NCI-H2171 (cell line): ENCODE measurements at regions not wholly inside any gene's neighbourhood (a gene's known extent, or its start where the extent isn't known, plus 50 kb on each side); places are given as distances from the start of the nearest gene placed in this dataset.

Experiments used
- DNase-seq: peaks from one replicate; lab custom pipeline; 2025; lab: John Stamatoyannopoulos, UW

DNA sequence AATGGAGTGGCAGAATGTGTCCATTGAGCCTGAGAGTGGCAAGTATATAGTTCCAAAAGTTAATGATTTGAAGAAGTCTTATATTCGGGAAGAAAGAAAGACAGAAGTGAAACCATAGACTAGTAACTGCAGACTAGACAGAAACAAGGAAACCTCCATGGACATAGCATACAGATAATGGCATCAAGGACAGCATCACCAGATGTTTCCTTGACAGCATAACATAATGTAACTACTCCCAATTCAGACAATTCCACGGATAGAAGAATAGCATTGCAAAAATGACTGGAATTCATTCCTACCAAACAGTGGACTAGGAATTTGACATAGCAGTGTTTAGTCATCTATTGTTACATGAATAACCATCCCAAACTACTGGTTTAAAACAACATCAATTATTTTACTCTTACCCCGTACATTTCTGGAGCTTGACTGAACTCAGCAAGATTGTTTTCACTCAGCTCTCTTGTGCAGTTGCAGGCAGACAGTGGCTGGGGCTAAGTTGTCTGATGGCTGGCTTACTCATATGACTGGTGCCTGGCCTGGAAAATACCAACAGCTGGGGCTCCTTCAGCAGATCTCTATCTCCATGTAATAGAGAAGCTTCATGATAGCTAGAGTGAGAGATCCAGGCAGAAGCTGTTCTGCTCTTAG is 109.7 kb upstream of the GADL1 start:
- no peak for DNase-seq

DNA sequence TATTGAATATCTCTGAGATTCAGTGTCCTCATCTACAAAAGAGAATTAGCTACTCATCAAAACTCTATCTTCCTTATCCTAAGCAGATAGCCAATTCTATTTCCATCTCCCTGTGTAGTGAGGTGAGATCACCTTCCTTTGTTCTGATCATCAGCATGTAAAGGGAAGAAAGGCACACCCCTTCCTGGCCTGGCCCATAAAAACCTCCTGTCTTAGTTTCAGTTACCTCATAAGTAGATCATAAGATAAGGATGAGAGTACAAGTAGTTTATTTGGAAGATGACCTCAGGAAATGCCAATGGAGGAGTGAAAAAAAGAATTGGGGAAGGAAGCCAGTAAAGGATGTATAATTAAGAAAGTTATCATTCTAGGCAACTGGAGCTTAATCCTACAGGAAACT is 114.5 kb upstream of the GADL1 start:
- DNase-seq: no peak

DNA sequence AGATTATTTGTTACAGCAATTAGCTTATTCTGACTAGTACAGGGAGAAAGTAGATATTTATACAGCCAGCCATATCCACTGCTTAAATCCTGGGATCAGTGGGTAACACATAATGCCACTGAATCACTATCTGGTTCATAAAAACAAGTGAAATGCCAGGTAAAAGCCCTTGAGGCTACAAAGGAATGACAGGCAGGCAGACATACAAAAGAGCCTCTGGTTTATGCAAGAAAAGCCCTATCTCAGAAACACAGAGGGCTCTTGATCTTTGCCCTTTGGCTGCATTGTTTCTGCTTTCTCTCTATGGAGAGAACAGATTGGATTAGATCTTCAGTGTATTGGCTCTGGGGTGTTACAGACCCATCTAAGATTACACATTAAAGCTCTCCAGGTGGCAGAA is 115.4 kb upstream of the GADL1 start:
- DNase-seq: no peak

DNA sequence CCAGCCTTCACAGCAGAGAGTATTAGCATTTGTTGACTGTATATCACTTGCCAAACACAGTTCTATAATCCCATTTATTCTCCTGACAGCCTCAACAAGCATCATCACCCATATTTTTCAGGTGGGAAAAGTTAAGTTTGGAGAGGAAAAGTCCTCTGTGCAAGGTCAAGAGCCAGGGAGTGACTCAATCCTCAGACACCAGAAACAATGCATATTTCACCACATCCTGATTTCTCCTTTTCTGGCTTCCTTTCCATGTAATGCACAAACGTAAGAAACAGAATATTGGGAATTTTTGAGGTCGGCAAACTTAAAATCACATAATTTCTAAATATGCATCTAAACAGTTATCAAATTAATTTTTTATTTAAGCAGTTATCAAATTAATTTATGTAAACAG is 116.0 kb upstream of the GADL1 start:
- no peak for DNase-seq

DNA sequence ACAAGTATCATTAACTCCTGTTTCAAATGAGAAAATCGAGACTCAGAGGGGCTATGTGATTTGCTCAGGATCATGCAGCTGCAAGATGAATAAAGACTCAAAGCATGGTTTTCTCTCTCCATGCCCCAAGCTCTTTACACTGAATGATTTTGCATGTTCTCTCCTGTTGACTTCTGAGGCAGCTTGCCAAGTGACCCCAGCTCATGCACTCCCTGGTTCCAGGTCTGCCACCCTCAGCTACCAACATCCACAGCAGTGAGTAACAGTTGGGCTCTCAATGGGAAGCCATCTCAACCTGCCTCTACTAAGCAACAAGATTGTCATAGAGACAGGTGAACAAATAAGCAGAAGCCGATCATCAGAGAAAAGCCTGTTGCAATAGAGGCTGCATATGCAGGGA is 116.9 kb upstream of the GADL1 start:
- DNase-seq: no peak

DNA sequence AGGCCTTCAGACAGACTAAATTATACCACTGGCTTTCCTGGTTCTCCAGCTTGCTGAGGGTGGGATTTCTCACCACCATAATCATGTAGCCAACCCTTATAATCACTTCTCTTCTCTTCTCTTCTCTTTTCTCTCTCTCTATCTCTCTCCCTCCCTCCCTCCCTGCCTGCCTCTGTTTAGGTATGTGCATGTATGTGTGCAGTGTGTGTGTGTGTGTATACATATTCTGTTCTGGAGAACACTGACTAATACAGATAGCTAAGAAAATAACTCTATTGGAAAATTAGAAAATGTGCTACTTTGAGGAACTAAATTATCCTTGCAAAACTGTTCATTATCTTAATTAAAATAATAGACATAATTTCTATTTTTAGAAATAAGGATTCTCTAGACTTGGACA is 118.6 kb upstream of the GADL1 start:
- DNase-seq: no peak

DNA sequence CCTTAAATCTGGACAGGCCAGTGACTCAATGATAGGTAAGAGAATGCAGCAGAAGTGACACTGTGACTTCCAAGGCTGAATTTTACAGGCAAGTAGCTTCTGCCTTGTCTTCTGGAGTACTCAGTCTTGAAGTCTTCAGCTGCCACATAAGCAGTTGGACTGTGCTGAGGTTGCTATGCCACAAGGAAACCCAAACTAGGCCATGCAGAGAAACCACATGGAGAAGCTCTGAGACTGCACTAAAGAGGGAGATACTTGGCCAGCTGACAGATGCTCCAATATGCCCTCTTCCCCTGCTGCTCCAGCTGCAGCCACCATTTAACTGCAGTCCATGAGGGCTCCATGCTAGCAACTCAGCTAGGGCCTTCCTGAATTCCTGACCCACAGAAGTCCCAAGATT is 119.4 kb upstream of the GADL1 start:
- no peak for DNase-seq

DNA sequence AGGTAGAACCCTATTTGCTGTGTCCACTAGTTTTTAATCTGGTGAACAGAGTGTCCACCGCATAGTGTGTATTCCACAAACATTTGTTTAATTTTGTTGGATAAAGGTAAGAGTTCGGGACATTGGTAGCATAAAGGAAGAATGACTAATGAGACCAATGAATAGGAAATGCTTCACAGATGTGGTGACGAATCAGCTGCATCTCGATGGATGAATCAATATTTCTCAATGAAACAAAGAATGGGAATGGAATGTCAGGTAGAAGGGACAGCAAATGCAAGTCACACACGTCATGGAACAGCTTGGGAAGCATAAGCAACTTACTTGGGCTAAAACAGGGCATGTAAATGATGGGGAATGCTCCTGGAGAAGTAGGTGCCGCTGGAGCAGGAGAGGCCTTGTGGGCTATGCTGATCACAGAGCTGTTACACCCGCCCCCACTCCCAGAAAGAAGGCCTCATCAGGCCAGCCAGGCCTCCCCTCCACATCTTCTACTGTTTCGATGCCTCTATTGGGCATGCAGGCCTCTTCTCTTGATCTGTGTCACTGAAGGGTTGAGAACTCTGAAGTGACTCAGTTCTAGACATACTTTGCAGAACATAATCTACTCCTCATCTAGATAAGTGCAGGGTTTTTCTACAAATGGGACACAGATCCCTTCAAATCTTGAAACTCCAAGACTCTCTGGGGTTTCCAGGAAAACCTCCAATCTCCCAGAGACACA is 120.0 kb upstream of the GADL1 start:
- no peak for DNase-seq

DNA sequence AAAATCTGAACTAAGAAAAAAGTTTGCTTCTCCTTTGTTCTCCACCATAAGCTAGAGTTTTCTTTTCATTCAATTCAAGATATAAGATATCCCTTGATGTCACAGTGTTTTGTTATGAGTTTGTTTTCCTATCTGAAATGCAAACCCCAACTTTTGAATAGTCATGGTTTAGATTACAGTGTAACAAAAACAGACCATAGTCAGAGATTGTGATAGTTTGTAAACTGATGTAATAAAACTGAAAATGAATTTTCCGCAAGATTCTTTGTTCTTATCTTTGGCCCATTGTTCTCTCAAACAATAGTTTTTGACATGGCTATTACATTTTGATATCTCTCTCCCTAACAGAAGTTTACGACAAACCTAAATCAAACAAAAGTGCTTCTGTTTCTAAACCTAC is 121.7 kb upstream of the GADL1 start:
- no peak for DNase-seq

DNA sequence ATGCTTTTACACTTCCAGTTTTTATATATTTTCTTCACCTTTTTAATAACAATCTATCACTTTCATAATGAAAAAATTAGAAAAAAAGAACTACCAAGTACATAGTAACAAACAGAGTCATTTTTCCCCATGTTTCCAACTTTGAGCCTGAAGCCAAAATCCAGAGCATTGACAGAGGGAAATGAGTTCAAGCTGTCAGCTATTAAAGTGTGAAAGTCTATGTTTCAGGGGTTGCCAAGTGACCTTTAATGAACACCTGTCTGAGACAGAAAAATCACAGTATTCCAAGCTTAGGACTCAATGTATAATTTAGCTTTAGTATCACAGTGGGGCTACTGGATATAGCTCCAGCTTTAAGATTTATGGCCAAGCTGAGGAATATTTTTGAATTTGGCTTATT is 128.3 kb upstream of the GADL1 start:
- DNase-seq: no peak

DNA sequence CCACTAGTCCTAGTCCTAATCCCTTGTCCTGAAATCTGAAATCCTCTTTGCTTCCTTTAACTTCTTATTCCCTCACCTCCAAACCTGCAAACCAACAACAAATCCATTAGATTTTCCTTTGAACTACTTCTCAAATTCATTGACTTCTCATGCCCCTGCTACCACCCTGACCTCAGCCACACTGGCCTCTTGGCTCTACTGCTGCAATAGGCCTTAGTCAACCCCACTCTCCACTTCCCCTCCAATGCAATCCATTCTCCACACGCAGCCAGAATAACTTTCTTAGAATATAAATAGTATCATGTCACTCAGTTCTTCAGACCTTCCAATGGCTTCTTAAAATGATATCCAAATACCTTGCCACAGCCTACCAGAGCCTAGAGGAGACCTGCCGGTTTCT is 131.1 kb upstream of the GADL1 start:
- no peak for DNase-seq

DNA sequence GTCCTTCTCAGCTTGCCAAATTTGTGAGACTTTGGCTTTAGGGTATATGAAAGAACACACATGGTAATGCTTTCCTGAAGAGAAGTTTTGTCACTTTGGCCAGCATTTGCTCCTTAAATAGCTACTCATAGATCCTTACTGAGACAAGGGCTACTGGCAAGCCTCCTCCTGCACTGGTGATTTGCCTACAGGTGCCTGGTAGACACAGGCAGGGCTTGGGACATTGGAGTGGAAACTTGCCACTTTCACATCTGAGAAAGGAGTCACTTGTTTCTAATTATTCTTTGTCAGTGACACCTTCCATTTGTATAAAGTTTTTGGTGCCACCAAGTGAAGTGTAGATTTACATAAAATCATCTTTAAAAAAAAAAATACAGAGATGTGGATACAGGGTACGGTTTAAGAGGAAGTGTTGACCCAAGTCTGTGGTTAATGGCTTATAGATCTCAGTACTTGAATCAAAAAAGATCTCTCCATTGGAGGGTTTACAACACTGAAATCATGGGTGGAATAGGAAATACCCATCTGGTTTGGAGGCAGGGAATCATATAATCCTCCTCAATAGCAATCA is 132.8 kb upstream of the GADL1 start:
- no peak for DNase-seq

DNA sequence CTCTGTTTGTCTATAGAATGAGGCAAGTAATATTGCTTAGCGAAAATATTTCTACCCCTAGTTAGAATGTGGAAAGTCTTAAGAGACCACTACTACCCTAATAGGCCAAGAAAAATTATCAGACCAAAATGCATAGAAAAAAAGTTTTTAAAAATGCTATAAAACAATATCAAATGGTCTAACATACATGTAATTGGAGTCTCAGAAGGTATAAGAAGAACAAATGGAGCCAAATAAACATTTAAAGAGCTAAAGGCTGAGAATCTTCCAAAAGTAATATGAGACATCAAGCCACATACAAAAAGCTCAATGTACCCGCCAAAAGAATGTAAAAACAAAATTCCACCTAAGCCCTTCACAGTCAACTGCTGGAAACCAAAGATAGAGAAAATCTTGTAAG is 133.5 kb upstream of the GADL1 start:
- DNase-seq: no peak

DNA sequence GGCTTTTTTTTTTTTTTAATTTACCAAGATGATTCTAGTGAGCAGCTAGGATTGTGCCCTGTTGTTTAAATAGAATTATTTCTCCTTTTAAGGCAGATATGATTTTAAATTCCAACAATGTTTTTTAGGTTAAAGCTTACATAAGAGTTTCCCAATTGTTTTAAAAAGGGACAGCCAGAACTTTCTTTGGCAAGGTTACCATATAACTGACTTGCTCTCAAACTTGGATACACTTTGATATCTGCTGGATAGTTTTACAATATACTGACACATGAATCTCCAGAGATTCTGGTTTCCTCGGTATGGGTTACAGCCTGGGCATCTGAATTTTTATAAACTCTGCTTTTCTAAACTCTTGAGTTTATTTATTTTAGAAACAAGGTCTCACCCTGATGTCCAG is 134.3 kb upstream of the GADL1 start:
- DNase-seq: no peak

DNA sequence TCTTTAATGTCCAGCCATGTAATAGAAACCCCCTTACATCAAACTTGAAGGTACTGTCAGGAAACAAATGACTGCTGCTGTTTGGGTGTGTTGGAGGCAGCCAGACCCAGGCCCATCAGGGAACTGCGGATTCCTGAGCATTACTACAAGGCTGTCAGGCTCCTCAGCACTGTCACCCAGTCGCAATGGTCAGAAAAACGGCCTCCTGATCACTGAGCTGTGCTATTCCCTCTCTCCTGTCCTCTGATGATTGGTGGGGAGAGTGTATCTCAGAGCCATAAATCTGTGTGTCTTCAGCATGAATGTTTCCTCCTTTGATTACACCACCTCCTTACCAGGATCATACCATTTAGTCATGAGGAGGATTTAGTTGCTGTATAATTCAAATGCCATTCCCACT is 135.2 kb upstream of the GADL1 start:
- DNase-seq: no peak

DNA sequence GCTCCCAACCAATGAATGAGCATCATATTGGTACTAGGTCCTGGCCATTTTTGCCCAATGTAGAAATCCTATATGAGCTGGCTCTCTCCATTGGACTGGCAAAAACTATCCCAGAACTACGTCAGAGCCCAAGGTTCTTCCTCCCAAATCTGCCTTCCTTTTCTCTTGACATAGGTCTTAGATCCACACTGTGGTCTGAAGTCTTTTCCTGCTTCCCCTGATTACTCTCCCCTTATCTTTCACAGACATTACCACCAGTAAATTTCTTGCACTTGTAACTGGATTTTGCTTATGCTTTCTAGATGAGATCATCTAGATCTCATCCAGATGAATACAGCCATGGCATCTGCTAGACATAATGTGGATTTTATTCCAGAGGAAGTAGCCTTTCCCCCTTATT is 141.2 kb upstream of the GADL1 start:
- DNase-seq: no peak

DNA sequence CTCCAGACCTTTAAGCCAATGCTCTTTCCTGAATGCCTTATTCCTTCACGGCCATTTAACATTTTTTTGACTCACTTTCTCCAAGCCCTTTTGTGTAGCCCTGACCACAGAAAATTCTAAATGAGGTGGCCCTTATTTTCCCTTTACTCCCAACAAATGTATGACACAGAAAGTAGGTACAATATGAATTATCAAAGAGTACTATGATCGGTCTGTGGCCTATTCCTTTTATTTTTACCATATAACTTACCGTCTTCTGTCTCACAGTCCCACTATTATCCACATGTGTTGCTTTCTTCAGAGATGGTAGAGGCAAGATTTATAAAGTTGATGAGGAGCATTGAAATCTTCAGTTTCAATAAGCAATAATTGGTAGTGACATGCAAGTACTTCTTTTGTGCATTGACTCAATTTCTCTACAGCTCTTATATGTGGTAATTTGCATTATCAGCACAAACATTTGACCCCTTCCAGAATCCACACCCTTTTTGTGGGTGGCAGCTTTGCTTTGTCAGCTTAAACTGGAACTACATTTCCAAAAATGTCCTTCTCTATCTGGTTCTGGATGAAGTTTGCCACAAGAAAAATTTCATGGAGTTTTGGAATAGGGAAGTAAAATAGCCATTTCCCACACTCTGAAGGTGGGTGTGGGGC is 143.8 kb upstream of the GADL1 start:
- no peak for DNase-seq

DNA sequence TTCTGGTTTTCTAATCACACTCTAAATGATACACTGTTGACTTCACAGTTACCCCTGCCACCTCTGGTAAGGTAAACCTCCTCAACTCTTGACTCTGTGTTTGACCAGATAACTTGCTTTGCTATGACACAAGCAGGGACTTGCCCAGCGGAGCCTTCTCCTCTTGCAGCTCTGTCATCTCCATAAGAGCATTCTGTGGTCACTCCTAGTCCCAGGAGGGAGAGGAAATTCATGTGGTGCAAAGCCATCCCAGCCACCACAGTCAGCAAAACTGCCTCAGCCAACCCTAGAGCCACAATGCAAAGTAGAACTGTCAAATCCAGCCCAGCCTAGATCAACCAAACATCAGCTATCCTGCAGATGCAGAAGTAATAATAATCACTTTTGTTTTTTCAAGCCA is 144.7 kb upstream of the GADL1 start:
- no peak for DNase-seq

DNA sequence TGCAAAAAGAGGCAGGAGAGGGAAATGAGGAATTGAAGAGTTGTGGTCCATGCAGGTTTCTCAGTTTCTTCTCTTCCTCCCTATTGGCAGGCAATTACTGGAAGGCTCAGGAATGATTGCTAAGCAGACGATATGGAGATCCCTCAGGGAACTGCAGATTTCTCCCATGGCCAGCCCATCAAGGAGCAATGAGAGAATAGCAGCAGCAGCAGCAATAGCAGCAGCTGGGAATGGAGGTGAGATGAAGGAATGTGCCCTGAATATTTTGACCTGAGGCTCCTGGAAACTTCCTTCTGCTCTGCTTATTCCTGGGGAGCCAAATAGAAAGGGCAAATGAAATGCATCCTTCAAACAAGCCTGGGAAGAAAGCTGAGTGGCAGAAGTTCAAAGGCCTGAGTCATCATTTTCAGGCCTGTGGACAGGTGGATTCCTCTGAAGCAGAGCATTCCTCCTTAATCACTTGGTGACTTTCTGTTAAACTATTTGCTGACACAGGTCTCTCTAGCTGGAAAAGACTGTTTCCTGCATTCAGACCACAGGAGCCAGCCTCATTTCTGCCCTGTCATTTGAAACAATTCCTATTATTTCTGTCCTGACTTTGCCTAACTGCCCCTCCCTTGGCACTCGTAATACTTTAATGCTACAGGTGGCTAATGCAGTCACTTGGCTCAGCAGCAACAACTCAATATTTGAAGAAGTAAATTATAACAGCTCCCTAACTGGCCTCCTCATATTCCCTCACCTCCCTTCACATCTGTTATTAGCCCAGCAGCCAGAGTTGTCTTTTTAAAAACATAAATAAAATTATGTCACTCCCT is 146.9 kb upstream of the GADL1 start:
- DNase-seq: no peak

DNA sequence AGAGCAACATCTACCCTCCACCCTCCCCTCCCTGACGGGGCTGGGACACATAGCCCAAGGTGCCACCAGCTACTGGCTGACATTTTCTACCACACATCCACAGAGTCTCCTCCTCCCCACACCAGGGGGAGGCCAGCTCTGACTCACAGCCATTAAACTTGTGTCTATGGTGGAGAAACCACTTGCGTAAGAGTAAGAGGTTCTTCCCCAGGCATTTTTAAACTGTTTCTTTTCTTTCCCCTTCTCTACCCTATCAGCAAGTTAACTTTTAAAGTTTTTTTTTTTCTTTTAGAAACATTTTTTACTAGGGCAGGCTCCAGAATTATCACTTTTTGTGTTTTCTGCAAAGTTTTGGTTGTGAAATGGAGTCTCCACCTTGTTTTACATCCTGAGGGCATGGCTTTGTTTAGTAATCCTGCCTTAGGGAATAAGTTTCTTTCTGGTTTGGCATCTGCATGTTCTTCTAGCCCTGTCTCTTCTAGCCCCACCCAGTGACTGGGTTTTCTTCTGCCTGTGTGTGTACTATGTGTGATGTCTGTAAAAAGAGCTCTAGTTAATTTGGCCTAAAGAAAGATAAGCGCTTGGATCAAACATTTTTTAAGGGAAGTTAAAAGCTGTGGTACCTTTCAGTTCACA is 148.8 kb upstream of the GADL1 start:
- no peak for DNase-seq

DNA sequence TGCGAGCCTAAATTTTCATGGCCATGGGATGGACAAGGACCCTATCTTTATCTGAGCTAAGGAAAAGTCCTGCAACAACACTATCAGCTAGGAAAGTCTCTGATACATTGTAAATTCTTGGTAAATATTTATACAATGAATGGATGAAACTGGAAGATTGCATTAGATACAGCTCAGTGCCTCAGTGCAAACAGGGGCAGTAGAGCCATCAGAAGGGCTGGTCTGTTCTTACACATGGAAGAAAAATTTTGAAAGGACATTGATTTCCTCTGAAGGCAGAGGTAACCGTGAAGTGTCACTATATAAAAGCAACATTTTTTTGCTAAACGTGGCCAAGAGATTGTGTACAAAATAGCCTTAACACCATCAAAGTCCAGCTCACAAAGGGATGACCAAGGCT is 153.2 kb upstream of the GADL1 start:
- DNase-seq: no peak

DNA sequence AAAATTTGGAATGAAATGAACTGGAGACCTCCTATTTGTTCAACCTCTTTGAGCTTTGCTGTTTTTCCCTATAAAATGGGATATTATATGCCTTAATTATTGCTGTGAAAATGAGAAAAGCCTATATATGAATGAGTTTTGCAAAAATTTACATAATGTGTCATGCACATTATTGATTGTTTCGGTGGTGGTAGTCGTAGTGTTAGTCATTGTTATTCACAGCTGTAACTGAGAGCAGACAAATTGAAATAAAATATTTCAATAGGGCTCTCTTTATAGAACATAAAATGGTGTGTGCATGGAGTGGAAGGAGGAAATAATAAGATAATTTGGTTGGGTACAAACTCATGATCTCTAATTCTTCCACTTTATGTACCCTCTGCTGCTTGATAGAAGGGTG is 153.7 kb upstream of the GADL1 start:
- DNase-seq: no peak
